DOHH2 (cell line): ENCODE measurements at regions not wholly inside any gene's neighbourhood (a gene's known extent, or its start where the extent isn't known, plus 50 kb on each side); places are given as distances from the start of the nearest gene placed in this dataset.

Experiments used
- CTCF ChIP-seq: fragments of 200-600 bp; sonication (generic); IDR thresholded peaks from one replicate; pipeline ENCODE4 v1.5.1; 2014; ENCODE audit warnings: antibody characterized with exemption, mild to moderate bottlenecking, low read depth, low read length; ENCODE audit not compliant: poor library complexity, severe bottlenecking
- EZH2phosphoT487 ChIP-seq: fragments of 200-600 bp; sonication (generic); IDR thresholded peaks from 2 replicates; pipeline ENCODE4 v1.6.1; 2017; ENCODE audit warnings: borderline replicate concordance, mild to moderate bottlenecking, antibody characterized with exemption, low read length, moderate library complexity, mixed read lengths

- TF ChIP-seq CTCF (no peak), EZH2phosphoT487 (no peak)
Observed at GRCh38 chr5:77869116-77869798, 93.1 kb upstream of the TBCA start.
